GM12874 (cell line): ENCODE measurements at regions not wholly inside any gene's neighbourhood (a gene's known extent, or its start where the extent isn't known, plus 50 kb on each side); places are given as distances from the start of the nearest gene placed in this dataset.

ENCODE experiments used
- TF ChIP-seq, protein P1 (sequence below): IDR thresholded peaks from 2 replicates; pipeline ENCODE4 v1.5.1; 2011; ENCODE audit warnings: low read depth, mild to moderate bottlenecking, control low read depth, low read length, moderate library complexity; ENCODE audit not compliant: insufficient read depth

DNA sequence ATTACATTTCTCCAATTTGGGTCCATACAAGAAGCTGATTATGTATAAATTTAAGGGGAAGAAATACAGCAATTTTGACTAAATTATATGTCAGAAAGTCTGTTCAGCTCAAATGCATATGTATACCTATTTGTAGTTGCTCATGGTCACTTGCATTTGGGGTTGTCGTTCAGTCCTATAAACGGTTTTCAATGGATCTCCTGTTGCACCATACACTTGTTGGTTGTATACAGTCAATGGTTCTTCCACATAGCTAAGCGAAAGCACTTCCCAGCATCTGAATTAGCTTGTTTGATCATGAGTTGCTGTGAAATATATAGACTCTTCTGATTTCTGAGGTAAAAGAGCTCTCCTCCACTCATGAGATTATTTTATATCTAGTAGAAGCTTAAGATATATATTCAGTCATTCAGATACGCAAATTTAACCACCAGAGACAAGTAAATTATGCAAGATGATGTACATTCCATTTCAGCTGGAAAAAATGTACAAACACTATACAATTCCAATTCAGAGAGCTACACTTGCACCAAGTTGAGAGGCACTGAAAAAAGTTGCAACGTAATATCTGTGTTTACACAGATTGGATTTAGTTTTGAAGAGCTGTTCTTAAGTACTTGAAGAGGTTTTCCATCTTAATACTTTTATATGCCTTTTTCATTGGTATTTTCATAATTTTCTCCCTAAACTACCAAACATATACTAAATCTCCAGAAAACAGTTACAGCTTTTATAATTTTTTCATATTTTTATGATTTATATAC lies 64.4 kb upstream of the POU5F2 start:
- TF ChIP-seq, protein P1, sequence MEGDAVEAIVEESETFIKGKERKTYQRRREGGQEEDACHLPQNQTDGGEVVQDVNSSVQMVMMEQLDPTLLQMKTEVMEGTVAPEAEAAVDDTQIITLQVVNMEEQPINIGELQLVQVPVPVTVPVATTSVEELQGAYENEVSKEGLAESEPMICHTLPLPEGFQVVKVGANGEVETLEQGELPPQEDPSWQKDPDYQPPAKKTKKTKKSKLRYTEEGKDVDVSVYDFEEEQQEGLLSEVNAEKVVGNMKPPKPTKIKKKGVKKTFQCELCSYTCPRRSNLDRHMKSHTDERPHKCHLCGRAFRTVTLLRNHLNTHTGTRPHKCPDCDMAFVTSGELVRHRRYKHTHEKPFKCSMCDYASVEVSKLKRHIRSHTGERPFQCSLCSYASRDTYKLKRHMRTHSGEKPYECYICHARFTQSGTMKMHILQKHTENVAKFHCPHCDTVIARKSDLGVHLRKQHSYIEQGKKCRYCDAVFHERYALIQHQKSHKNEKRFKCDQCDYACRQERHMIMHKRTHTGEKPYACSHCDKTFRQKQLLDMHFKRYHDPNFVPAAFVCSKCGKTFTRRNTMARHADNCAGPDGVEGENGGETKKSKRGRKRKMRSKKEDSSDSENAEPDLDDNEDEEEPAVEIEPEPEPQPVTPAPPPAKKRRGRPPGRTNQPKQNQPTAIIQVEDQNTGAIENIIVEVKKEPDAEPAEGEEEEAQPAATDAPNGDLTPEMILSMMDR, result no peak

GRCh38 chr5:93800988-93801811 lies 59.8 kb upstream of the POU5F2 start:
- TF ChIP-seq, protein P1, result 0 out of 2 replicates have a peak, but pooled peaks have one; percentile 22

GRCh38 chr5:93794954-93795353 lies 53.6 kb upstream of the POU5F2 start:
- TF ChIP-seq, protein P1, result no peak

DNA sequence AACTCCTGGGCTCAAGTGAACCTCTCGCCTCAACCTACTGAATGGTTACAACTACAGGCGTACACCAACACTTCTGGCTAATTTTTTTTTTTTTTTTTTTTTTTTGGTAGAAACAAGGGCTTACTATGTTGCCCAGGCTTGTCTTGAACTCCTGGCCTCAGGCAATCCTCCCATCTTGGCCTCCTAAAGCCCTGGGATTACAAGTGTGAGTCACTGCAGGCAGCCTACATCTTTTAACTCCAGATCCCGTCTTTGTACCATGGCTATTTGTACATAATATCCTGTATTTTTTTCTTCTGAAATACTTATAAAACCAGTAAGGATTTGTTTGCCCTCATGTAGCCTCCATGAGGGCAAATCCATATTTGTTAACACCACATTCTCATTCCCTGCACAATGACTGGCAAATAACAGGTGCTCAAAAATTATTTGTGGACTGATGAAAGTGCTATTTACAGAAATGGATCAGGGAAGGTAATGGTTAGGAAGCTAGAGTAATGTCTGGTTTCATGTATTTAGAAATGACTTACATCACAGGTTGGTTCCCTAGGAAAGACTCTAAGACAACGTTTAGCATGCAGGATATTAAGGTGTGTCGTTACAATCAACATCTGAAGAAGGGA lies 51.9 kb upstream of the POU5F2 start:
- TF ChIP-seq, protein P1, result no peak

GRCh38 chr5:93791518-93791972 lies 50.1 kb upstream of the POU5F2 start:
- TF ChIP-seq, protein P1, result no peak
